GM12878 (cell line): ENCODE measurements at regions not wholly inside any gene's neighbourhood (a gene's known extent, or its start where the extent isn't known, plus 50 kb on each side); places are given as distances from the start of the nearest gene placed in this dataset.

Experiments used
- ATAC-seq: fragments of 200-7000 bp; cut with Tn5 transposase; 3 replicates; pipeline ENCODE4 v1.9.1; 2020; ENCODE audit warnings: mild to moderate bottlenecking, moderate library complexity
- BruUV-seq: library from RNA; stranded (reverse); fragments of 400-500 nt; replicated peaks from 2 replicates; lab custom pipeline; 2021; lab: Mats Ljungman, UMichigan
- CTCF ChIA-PET: fragments of 300-600 bp; sonication (Branson Sonifier 250); formaldehyde crosslinking; extraction: SDS; loops from one replicate; lab custom pipeline; 2021; ENCODE audit warnings: inconsistent platforms; lab: Yijun Ruan, JAX
- POLR2A ChIA-PET: fragments of 350-600 bp; formaldehyde crosslinking; extraction: SDS; loops from one replicate; lab custom pipeline; 2021; ENCODE audit warnings: inconsistent platforms; lab: Charles Lee
- RAD21 ChIA-PET: fragments of 300-600 bp; sonication (Branson Sonifier 250); formaldehyde crosslinking; loops from one replicate; lab custom pipeline; 2023; ENCODE audit warnings: antibody characterized with exemption; ENCODE audit not compliant: unreplicated experiment; lab: Charles Lee
- SMC1A ChIA-PET: fragments of 300-600 bp; sonication (Branson Sonifier 250); formaldehyde crosslinking; loops from one replicate; lab custom pipeline; 2023; ENCODE audit not compliant: unreplicated experiment, uncharacterized antibody; lab: Charles Lee
- DNase-seq: peaks from one replicate; pipeline ENCODE4 v3.0.0-alpha.2; 2011; ENCODE audit warnings: low read depth, low spot score
- FAIRE-seq: peaks from 3 replicates; lab custom pipeline; 2011; peaks lifted over from hg19 to GRCh38; lab: Jason Lieb, UNC
- H2AFZ ChIP-seq: 2 replicates; pipeline ENCODE4 v1.6.0; 2011; ENCODE audit warnings: low read depth, low read length, control low read depth; ENCODE audit not compliant: control insufficient read depth
- H3K27ac ChIP-seq: 2 replicates; pipeline ENCODE4 v1.5.1; 2011; ENCODE audit warnings: control low read depth; ENCODE audit not compliant: control insufficient read depth, insufficient read depth
- H3K27me3 ChIP-seq, 2 experiments: replicated peaks in 1 of 2; 2 replicates each; pipeline versions ENCODE4 v1.6.0 to v1.6.1; 2011; ENCODE audit warnings: low read length in 1 of 2; ENCODE audit not compliant: control insufficient read depth in 2 of 2, insufficient read depth in 2 of 2
- H3K36me3 ChIP-seq, 2 experiments: 2 replicates each; pipeline ENCODE4 v1.5.1; 2011; ENCODE audit warnings: low read length in 1 of 2; ENCODE audit not compliant: control insufficient read depth in 2 of 2, insufficient read depth in 2 of 2
- H3K4me1 ChIP-seq: 2 replicates; pipeline ENCODE4 v1.6.1; 2011; ENCODE audit warnings: mild to moderate bottlenecking, low read length, moderate library complexity, mixed read lengths; ENCODE audit not compliant: control insufficient read depth, insufficient read depth
- H3K4me2 ChIP-seq: 2 replicates; pipeline ENCODE4 v1.6.0; 2011; ENCODE audit warnings: control low read depth; ENCODE audit not compliant: control insufficient read depth, insufficient read depth
- H3K4me3 ChIP-seq: fragments of 200-600 bp; sonication (generic); 2 replicates; pipeline ENCODE4 v1.5.1; 2016
- H3K79me2 ChIP-seq: 2 replicates; pipeline ENCODE4 v1.6.0; 2011; ENCODE audit warnings: low read length; ENCODE audit not compliant: control insufficient read depth, insufficient read depth
- H3K9ac ChIP-seq: 2 replicates; pipeline ENCODE4 v1.8.0; 2011; ENCODE audit warnings: low read length, control low read depth, mixed read lengths; ENCODE audit not compliant: control insufficient read depth, insufficient read depth
- H3K9me3 ChIP-seq: replicated peaks from 3 replicates; pipeline ENCODE4 v1.5.1; 2011; ENCODE audit warnings: mild to moderate bottlenecking, low read length; ENCODE audit not compliant: control insufficient read depth, insufficient read depth
- H4K20me1 ChIP-seq: 2 replicates; pipeline ENCODE4 v1.6.0; 2011; ENCODE audit not compliant: control insufficient read depth, insufficient read depth
- CREB1 ChIP-seq: IDR thresholded peaks from 2 replicates; pipeline ENCODE4 v1.6.1; 2012; ENCODE audit warnings: low read depth, mild to moderate bottlenecking, inconsistent platforms
- DPF2 ChIP-seq: fragments of 450-650 bp; IDR thresholded peaks from 2 replicates; pipeline ENCODE4 v1.6.1; 2017; ENCODE audit warnings: mild to moderate bottlenecking
- HSF1 ChIP-seq: fragments of 150-350 bp; IDR thresholded peaks from 2 replicates; pipeline ENCODE4 v1.6.1; 2014; ENCODE audit warnings: mild to moderate bottlenecking, low read depth, low read length
- IRF3 ChIP-seq: fragments of 450-650 bp; IDR thresholded peaks from 2 replicates; pipeline ENCODE4 v1.6.1; 2014; ENCODE audit warnings: mild to moderate bottlenecking
- LARP7 ChIP-seq: fragments of 450-650 bp; IDR thresholded peaks from 2 replicates; pipeline ENCODE4 v1.6.1; 2017; ENCODE audit warnings: mild to moderate bottlenecking
- NR2C2 ChIP-seq: IDR thresholded peaks from 2 replicates; pipeline ENCODE4 v1.6.1; 2011; ENCODE audit warnings: borderline replicate concordance, low read depth; ENCODE audit not compliant: control insufficient read depth, insufficient read length
- SMAD1 ChIP-seq: fragments of 450-650 bp; IDR thresholded peaks from 2 replicates; pipeline ENCODE4 v1.6.1; 2018; ENCODE audit warnings: mild to moderate bottlenecking, low read depth; ENCODE audit not compliant: partially characterized antibody
- SP1 ChIP-seq: IDR thresholded peaks from one replicate; pipeline ENCODE4 v1.6.1; 2011; ENCODE audit warnings: low read depth, low read length
- STAT3 ChIP-seq: IDR thresholded peaks from 2 replicates; pipeline ENCODE4 v1.6.1; 2011; ENCODE audit warnings: low read depth, low read length, improper control_type of control experiment
- ZNF622 ChIP-seq: fragments of 450-650 bp; IDR thresholded peaks from 2 replicates; pipeline ENCODE4 v1.6.1; 2017; ENCODE audit warnings: mild to moderate bottlenecking, inconsistent platforms
- WGBS: methylation state at CpG from one replicate; pipeline ENCODE4 v1.1.6; 2016; ENCODE audit warnings: low lambda C conversion rate; ENCODE audit not compliant: insufficient replicate concordance, insufficient coverage; ENCODE audit errors: missing lambda C conversion rate; 5-methylcytosine and 5-hydroxymethylcytosine counted together
- in situ Hi-C: fragments of 300-500 bp; cut with MboI; formaldehyde crosslinking; loops from 9 replicates; pipeline ENCODE4 v1.14.3; 2018; ENCODE audit warnings: mixed read lengths
- intact Hi-C: fragments of 100-400 bp; cut with micrococcal nuclease; formaldehyde crosslinking; loops from one replicate; pipeline ENCODE4 v1.14.2; 2022; ENCODE audit not compliant: unreplicated experiment
- TF ChIP-seq, protein P1 (sequence below), 3 experiments: IDR thresholded peaks in 2 of 3; conservative IDR thresholded peaks in 1 of 3; 2 replicates each; pipeline ENCODE4 v1.5.1; 2011; ENCODE audit warnings: low read depth in 3 of 3, low read length in 3 of 3, mild to moderate bottlenecking in 3 of 3, control low read depth in 2 of 3, moderate library complexity in 2 of 3, inconsistent platforms in 1 of 3, mixed read lengths in 1 of 3; ENCODE audit not compliant: control insufficient read depth in 2 of 3, insufficient read depth in 1 of 3; ENCODE audit errors: extremely low read depth in 1 of 3
- TF ChIP-seq, protein P2 (sequence below): IDR thresholded peaks from 2 replicates; pipeline ENCODE4 v1.6.1; 2011; ENCODE audit warnings: borderline replicate concordance, low read depth, mild to moderate bottlenecking, moderate library complexity, mixed read lengths, low read length; ENCODE audit not compliant: insufficient read depth; ENCODE audit errors: extremely low read length

GRCh38 chr9:85157772-85158171 is 488.2 kb downstream of the NTRK2 start:
- CTCF ChIA-PET, result no interaction called here
- 38% methylated on average over 6 of the region's 6 CpGs for WGBS

GRCh38 chr9:85156652-85157051 is 487.1 kb downstream of the NTRK2 start:
- Histone ChIP-seq H3K4me2 (no peak overlapping the region), H4K20me1 (no peaks in the 10 kb centered on the region), H3K9me3 (no peaks in the 10 kb centered on the region), H2AFZ (no peak overlapping the region), H3K4me1 (no peaks in the 10 kb centered on the region), H3K9ac (no peak overlapping the region), H3K4me3 (no peak overlapping the region), H3K27ac (no peak overlapping the region), H3K36me3 (no peaks in the 10 kb centered on the region), H3K79me2 (no peaks in the 10 kb centered on the region), H3K27me3 (no peaks in the 10 kb centered on the region; a peak in 1 of 4 replicates)
- in situ Hi-C loops, result loop anchor here (10.0 kb wide), 1 partner anchor 752 kb away; no protein-coding TSS in a partner anchor
- CTCF ChIA-PET, result no interaction called here
- 41% methylated on average over 2 of the region's 2 CpGs for WGBS
- FAIRE-seq (no peak), DNase-seq (no peak), ATAC-seq (no peak)
- RAD21 ChIA-PET, result no interaction called here
- BruUV-seq, result no TSS peak
- intact Hi-C loops, result no loop called here
- POLR2A ChIA-PET, result no interaction called here
- SMC1A ChIA-PET, result no interaction called here
- no peak for TF ChIP-seq NR2C2
- no peak for TF ChIP-seq DPF2
- TF ChIP-seq, protein P1, sequence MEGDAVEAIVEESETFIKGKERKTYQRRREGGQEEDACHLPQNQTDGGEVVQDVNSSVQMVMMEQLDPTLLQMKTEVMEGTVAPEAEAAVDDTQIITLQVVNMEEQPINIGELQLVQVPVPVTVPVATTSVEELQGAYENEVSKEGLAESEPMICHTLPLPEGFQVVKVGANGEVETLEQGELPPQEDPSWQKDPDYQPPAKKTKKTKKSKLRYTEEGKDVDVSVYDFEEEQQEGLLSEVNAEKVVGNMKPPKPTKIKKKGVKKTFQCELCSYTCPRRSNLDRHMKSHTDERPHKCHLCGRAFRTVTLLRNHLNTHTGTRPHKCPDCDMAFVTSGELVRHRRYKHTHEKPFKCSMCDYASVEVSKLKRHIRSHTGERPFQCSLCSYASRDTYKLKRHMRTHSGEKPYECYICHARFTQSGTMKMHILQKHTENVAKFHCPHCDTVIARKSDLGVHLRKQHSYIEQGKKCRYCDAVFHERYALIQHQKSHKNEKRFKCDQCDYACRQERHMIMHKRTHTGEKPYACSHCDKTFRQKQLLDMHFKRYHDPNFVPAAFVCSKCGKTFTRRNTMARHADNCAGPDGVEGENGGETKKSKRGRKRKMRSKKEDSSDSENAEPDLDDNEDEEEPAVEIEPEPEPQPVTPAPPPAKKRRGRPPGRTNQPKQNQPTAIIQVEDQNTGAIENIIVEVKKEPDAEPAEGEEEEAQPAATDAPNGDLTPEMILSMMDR (IDR thresholded peaks at IDR 0.05 in 2 of 3, conservative IDR thresholded peaks at IDR 0.05 in 1 of 3; ENCODE audit: control insufficient read depth in 2 of 3, extremely low read depth in 1 of 3, insufficient read depth in 1 of 3, low read depth in 3 of 3, low read length in 3 of 3), result no peak
- TF ChIP-seq CREB1, result no peak
- no peak for TF ChIP-seq STAT3
- TF ChIP-seq, protein P2, sequence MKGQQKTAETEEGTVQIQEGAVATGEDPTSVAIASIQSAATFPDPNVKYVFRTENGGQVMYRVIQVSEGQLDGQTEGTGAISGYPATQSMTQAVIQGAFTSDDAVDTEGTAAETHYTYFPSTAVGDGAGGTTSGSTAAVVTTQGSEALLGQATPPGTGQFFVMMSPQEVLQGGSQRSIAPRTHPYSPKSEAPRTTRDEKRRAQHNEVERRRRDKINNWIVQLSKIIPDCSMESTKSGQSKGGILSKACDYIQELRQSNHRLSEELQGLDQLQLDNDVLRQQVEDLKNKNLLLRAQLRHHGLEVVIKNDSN, result no peak
- TF ChIP-seq ZNF622, result no peak
- TF ChIP-seq SMAD1, result no peak
- TF ChIP-seq IRF3, result no peak

More at GRCh38 chr9:85157772-85158171, 488.2 kb downstream of the NTRK2 start:
- Histone ChIP-seq H3K4me3 (no peak overlapping the region), H3K27ac (no peak overlapping the region), H3K4me2 (no peak overlapping the region), H2AFZ (no peak overlapping the region), H4K20me1 (no peaks in the 10 kb centered on the region), H3K9me3 (no peaks in the 10 kb centered on the region), H3K27me3 (no peaks in the 10 kb centered on the region; a peak in 1 of 4 replicates), H3K4me1 (no peaks in the 10 kb centered on the region), H3K79me2 (no peaks in the 10 kb centered on the region), H3K36me3 (no peaks in the 10 kb centered on the region), H3K9ac (no peak overlapping the region)
- SMC1A ChIA-PET, result no interaction called here
- POLR2A ChIA-PET, result no interaction called here
- RAD21 ChIA-PET, result no interaction called here
- intact Hi-C loops, result no loop called here
- no peak for DNase-seq
- in situ Hi-C loops, result loop anchor here (10.0 kb wide), 1 partner anchor 753 kb away; no protein-coding TSS in a partner anchor
- ATAC-seq, result no peak
- no peak for FAIRE-seq
- TF ChIP-seq LARP7 (no peak), HSF1 (no peak), SP1 (no peak)
- TF ChIP-seq, all 136 proteins: peak for 0
- no TSS peak for BruUV-seq
